GM12878 (cell line): ENCODE measurements at regions not wholly inside any gene's neighbourhood (a gene's known extent, or its start where the extent isn't known, plus 50 kb on each side); places are given as distances from the start of the nearest gene placed in this dataset.

Source experiments
- ATAC-seq: fragments of 200-7000 bp; cut with Tn5 transposase; 3 replicates; pipeline ENCODE4 v1.9.1; 2020; ENCODE audit warnings: mild to moderate bottlenecking, moderate library complexity
- BruUV-seq: library from RNA; stranded (reverse); fragments of 400-500 nt; replicated peaks from 2 replicates; lab custom pipeline; 2021; lab: Mats Ljungman, UMichigan
- CTCF ChIA-PET: fragments of 300-600 bp; sonication (Branson Sonifier 250); formaldehyde crosslinking; extraction: SDS; loops from one replicate; lab custom pipeline; 2021; ENCODE audit warnings: inconsistent platforms; lab: Yijun Ruan, JAX
- POLR2A ChIA-PET: fragments of 350-600 bp; formaldehyde crosslinking; extraction: SDS; loops from one replicate; lab custom pipeline; 2021; ENCODE audit warnings: inconsistent platforms; lab: Charles Lee
- RAD21 ChIA-PET: fragments of 300-600 bp; sonication (Branson Sonifier 250); formaldehyde crosslinking; loops from one replicate; lab custom pipeline; 2023; ENCODE audit warnings: antibody characterized with exemption; ENCODE audit not compliant: unreplicated experiment; lab: Charles Lee
- SMC1A ChIA-PET: fragments of 300-600 bp; sonication (Branson Sonifier 250); formaldehyde crosslinking; loops from one replicate; lab custom pipeline; 2023; ENCODE audit not compliant: unreplicated experiment, uncharacterized antibody; lab: Charles Lee
- DNase-seq: peaks from one replicate; pipeline ENCODE4 v3.0.0-alpha.2; 2011; ENCODE audit warnings: low read depth, low spot score
- FAIRE-seq: peaks from 3 replicates; lab custom pipeline; 2011; peaks lifted over from hg19 to GRCh38; lab: Jason Lieb, UNC
- H2AFZ ChIP-seq: 2 replicates; pipeline ENCODE4 v1.6.0; 2011; ENCODE audit warnings: low read depth, low read length, control low read depth; ENCODE audit not compliant: control insufficient read depth
- H3K27ac ChIP-seq: 2 replicates; pipeline ENCODE4 v1.5.1; 2011; ENCODE audit warnings: control low read depth; ENCODE audit not compliant: control insufficient read depth, insufficient read depth
- H3K27me3 ChIP-seq, 2 experiments: replicated peaks in 1 of 2; 2 replicates each; pipeline versions ENCODE4 v1.6.0 to v1.6.1; 2011; ENCODE audit warnings: low read length in 1 of 2; ENCODE audit not compliant: control insufficient read depth in 2 of 2, insufficient read depth in 2 of 2
- H3K36me3 ChIP-seq, 2 experiments: 2 replicates each; pipeline ENCODE4 v1.5.1; 2011; ENCODE audit warnings: low read length in 1 of 2; ENCODE audit not compliant: control insufficient read depth in 2 of 2, insufficient read depth in 2 of 2
- H3K4me1 ChIP-seq: 2 replicates; pipeline ENCODE4 v1.6.1; 2011; ENCODE audit warnings: mild to moderate bottlenecking, low read length, moderate library complexity, mixed read lengths; ENCODE audit not compliant: control insufficient read depth, insufficient read depth
- H3K4me2 ChIP-seq: 2 replicates; pipeline ENCODE4 v1.6.0; 2011; ENCODE audit warnings: control low read depth; ENCODE audit not compliant: control insufficient read depth, insufficient read depth
- H3K4me3 ChIP-seq: fragments of 200-600 bp; sonication (generic); 2 replicates; pipeline ENCODE4 v1.5.1; 2016
- H3K79me2 ChIP-seq: 2 replicates; pipeline ENCODE4 v1.6.0; 2011; ENCODE audit warnings: low read length; ENCODE audit not compliant: control insufficient read depth, insufficient read depth
- H3K9ac ChIP-seq: 2 replicates; pipeline ENCODE4 v1.8.0; 2011; ENCODE audit warnings: low read length, control low read depth, mixed read lengths; ENCODE audit not compliant: control insufficient read depth, insufficient read depth
- H3K9me3 ChIP-seq: replicated peaks from 3 replicates; pipeline ENCODE4 v1.5.1; 2011; ENCODE audit warnings: mild to moderate bottlenecking, low read length; ENCODE audit not compliant: control insufficient read depth, insufficient read depth
- H4K20me1 ChIP-seq: 2 replicates; pipeline ENCODE4 v1.6.0; 2011; ENCODE audit not compliant: control insufficient read depth, insufficient read depth
- HCFC1 ChIP-seq: fragments of 150-350 bp; IDR thresholded peaks from 2 replicates; pipeline ENCODE4 v1.6.1; 2014; ENCODE audit warnings: low read length
- IRF5 ChIP-seq: fragments of 450-650 bp; IDR thresholded peaks from 2 replicates; pipeline ENCODE4 v1.6.1; 2017; ENCODE audit warnings: borderline replicate concordance
- MAX ChIP-seq: IDR thresholded peaks from 2 replicates; pipeline ENCODE4 v1.6.1; 2012; ENCODE audit warnings: low read depth, low read length, improper control_type of control experiment
- NFXL1 ChIP-seq: fragments of 450-650 bp; IDR thresholded peaks from 2 replicates; pipeline ENCODE4 v1.6.1; 2017; ENCODE audit warnings: antibody characterized with exemption, mild to moderate bottlenecking, borderline replicate concordance
- NFYA ChIP-seq: IDR thresholded peaks from 2 replicates; pipeline ENCODE4 v1.6.1; 2011; ENCODE audit warnings: low read depth, mild to moderate bottlenecking, low read length, improper control_type of control experiment, borderline replicate concordance
- NRF1 ChIP-seq: conservative IDR thresholded peaks from 2 replicates; pipeline ENCODE4 v1.6.1; 2011; ENCODE audit warnings: mild to moderate bottlenecking, low read depth, low read length, improper control_type of control experiment
- RBBP5 ChIP-seq: fragments of 200-600 bp; sonication (generic); conservative IDR thresholded peaks from 2 replicates; pipeline ENCODE4 v1.6.1; 2016
- RFX5 ChIP-seq: IDR thresholded peaks from 2 replicates; pipeline ENCODE4 v1.6.1; 2011; ENCODE audit warnings: low read depth, low read length, improper control_type of control experiment
- SMC3 ChIP-seq: IDR thresholded peaks from 2 replicates; pipeline ENCODE4 v1.6.1; 2011; ENCODE audit warnings: low read length, improper control_type of control experiment, borderline replicate concordance
- SPI1 ChIP-seq: IDR thresholded peaks from 2 replicates; pipeline ENCODE4 v1.6.1; 2011; ENCODE audit warnings: low read depth, mild to moderate bottlenecking, low read length, moderate library complexity, borderline replicate concordance; ENCODE audit not compliant: insufficient read depth
- STAT3 ChIP-seq: IDR thresholded peaks from 2 replicates; pipeline ENCODE4 v1.6.1; 2011; ENCODE audit warnings: low read depth, low read length, improper control_type of control experiment
- TCF7 ChIP-seq: IDR thresholded peaks from 2 replicates; pipeline ENCODE4 v1.6.1; 2014; ENCODE audit warnings: antibody characterized with exemption, borderline replicate concordance
- ZZZ3 ChIP-seq: IDR thresholded peaks from 2 replicates; pipeline ENCODE4 v1.6.1; 2011; ENCODE audit warnings: low read depth; ENCODE audit not compliant: control insufficient read depth, insufficient read length
- WGBS: methylation state at CpG from one replicate; pipeline ENCODE4 v1.1.6; 2016; ENCODE audit warnings: low lambda C conversion rate; ENCODE audit not compliant: insufficient replicate concordance, insufficient coverage; ENCODE audit errors: missing lambda C conversion rate; 5-methylcytosine and 5-hydroxymethylcytosine counted together
- in situ Hi-C: fragments of 300-500 bp; cut with MboI; formaldehyde crosslinking; loops from 9 replicates; pipeline ENCODE4 v1.14.3; 2018; ENCODE audit warnings: mixed read lengths
- intact Hi-C: fragments of 100-400 bp; cut with micrococcal nuclease; formaldehyde crosslinking; loops from one replicate; pipeline ENCODE4 v1.14.2; 2022; ENCODE audit not compliant: unreplicated experiment
- TF ChIP-seq, protein P1 (sequence below): fragments of 450-650 bp; IDR thresholded peaks from 2 replicates; pipeline ENCODE4 v1.6.1; 2016; ENCODE audit warnings: mild to moderate bottlenecking, moderate library complexity, borderline replicate concordance

GRCh38 chr3:168956076-168956475 is 707.4 kb downstream of the MECOM start:
- H3K4me3 ChIP-seq = no peak overlapping the region
- H3K79me2 ChIP-seq = no peaks in the 10 kb centered on the region
- WGBS = 44% methylated on average over 8 of the region's 8 CpGs
- CTCF ChIA-PET = no interaction called here
- RAD21 ChIA-PET = no interaction called here
- no peak overlapping the region for H3K4me2 ChIP-seq
- no peak for FAIRE-seq
- no peaks in the 10 kb centered on the region for H3K27me3 ChIP-seq
- no peaks in the 10 kb centered on the region for H4K20me1 ChIP-seq
- no peak overlapping the region for H3K9ac ChIP-seq
- no TSS peak for BruUV-seq
- H3K36me3 ChIP-seq = no peaks in the 10 kb centered on the region
- SMC1A ChIA-PET = interaction anchor here (0.7 kb wide), 1 partner anchor 17 kb away, joined by 3 read pairs; no protein-coding TSS in a partner anchor
- H3K4me1 ChIP-seq = no peaks in the 10 kb centered on the region
- POLR2A ChIA-PET = no interaction called here
- no peak overlapping the region for H3K27ac ChIP-seq
- no peak for DNase-seq
- intact Hi-C loops = no loop called here
- H3K9me3 ChIP-seq = no peaks in the 10 kb centered on the region
- ATAC-seq = no peak
- TF ChIP-seq NRF1 = no peak
- TF ChIP-seq TCF7 = no peak
- TF ChIP-seq, protein P1, sequence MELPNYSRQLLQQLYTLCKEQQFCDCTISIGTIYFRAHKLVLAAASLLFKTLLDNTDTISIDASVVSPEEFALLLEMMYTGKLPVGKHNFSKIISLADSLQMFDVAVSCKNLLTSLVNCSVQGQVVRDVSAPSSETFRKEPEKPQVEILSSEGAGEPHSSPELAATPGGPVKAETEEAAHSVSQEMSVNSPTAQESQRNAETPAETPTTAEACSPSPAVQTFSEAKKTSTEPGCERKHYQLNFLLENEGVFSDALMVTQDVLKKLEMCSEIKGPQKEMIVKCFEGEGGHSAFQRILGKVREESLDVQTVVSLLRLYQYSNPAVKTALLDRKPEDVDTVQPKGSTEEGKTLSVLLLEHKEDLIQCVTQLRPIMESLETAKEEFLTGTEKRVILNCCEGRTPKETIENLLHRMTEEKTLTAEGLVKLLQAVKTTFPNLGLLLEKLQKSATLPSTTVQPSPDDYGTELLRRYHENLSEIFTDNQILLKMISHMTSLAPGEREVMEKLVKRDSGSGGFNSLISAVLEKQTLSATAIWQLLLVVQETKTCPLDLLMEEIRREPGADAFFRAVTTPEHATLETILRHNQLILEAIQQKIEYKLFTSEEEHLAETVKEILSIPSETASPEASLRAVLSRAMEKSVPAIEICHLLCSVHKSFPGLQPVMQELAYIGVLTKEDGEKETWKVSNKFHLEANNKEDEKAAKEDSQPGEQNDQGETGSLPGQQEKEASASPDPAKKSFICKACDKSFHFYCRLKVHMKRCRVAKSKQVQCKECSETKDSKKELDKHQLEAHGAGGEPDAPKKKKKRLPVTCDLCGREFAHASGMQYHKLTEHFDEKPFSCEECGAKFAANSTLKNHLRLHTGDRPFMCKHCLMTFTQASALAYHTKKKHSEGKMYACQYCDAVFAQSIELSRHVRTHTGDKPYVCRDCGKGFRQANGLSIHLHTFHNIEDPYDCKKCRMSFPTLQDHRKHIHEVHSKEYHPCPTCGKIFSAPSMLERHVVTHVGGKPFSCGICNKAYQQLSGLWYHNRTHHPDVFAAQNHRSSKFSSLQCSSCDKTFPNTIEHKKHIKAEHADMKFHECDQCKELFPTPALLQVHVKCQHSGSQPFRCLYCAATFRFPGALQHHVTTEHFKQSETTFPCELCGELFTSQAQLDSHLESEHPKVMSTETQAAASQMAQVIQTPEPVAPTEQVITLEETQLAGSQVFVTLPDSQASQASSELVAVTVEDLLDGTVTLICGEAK = no peak
- TF ChIP-seq RBBP5 = no peak
- no peak for TF ChIP-seq SPI1
- no peak for TF ChIP-seq NFYA
- no peak for TF ChIP-seq IRF5
- TF ChIP-seq SMC3 = no peak
- TF ChIP-seq STAT3 = no peak
- TF ChIP-seq ZZZ3 = no peak
- TF ChIP-seq NFXL1 = no peak
- no peak for TF ChIP-seq MAX
- no peak for TF ChIP-seq RFX5
- no peak for TF ChIP-seq HCFC1
- in situ Hi-C loops = no loop called here
- H2AFZ ChIP-seq = no peak overlapping the region
